Hematopoietic multipotent progenitor cell treated with erythropoietin and hydrocortisone succinate and interleukin-3 and kit ligand, for 6 days (in vitro differentiated cells): ENCODE measurements at regions not wholly inside any gene's neighbourhood (a gene's known extent, or its start where the extent isn't known, plus 50 kb on each side); places are given as distances from the start of the nearest gene placed in this dataset.

Experiments used
- DNase-seq: peaks from one replicate; pipeline ENCODE4 v3.0.0-alpha.2; 2015

DNA sequence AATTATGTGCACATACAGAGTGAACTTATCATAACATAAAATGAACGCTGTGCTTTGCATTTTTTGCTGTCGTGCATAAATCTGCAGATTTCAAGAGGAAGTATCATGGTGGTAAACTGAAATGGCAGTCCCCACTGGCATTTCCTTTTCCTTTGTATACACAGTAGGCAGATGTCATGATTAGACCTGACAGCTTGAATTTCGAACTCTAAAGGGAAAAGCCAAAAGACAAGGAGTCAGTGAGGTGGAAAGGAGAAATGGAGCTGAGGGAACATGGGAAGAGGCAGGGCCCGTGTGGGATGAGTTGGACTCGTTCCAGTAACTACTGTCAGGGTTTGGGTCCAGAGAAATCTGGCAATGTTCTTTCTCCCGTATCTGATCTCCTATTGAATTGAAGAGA is 454.1 kb upstream of the SGCG start:
- DNase-seq: no peak

DNA sequence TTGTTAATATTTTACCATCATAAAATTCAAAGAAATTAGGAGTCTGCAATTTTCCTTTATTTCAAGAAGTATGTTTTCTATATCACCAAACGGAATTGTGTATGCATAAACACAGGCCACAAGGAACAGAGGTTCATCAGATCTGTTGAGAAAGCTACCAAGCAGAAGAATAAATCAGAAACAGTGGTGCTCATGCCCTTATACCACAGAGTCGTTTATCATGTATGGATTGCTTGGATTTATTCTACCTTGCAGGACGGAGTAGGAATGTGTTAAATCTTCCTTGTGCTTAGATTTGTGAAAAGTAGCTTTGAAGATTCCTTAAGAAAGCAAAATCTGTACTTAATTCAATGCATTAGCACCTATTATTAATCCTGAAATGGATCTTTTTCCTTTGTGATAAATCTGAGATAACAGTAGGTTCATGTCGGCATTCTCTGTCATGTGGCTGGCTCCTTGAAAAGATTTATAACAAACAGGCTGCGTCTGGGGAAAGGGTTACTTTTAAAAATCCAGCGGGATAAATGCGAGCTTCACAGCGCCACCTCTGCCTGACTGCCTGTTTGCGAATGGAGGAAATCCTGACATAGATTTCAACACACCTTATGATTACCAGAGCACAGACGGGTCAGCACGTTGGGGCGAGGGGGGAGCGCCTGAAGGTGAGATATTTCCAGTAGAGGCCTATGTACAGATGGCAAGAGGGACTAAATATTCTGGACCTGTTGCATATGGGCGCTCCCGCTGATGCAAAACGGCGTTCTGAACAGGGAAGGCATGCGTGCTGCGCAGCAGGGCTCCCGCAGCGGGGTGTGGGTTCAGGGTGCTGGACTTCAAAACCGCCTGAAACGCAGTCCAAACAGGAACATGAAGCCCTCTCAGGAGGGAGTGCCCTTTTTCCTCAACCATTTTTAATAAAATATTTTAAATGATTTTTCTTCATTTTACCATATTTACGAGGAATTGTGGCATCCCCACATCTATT is 445.5 kb upstream of the SGCG start:
- DNase-seq: no peak

DNA sequence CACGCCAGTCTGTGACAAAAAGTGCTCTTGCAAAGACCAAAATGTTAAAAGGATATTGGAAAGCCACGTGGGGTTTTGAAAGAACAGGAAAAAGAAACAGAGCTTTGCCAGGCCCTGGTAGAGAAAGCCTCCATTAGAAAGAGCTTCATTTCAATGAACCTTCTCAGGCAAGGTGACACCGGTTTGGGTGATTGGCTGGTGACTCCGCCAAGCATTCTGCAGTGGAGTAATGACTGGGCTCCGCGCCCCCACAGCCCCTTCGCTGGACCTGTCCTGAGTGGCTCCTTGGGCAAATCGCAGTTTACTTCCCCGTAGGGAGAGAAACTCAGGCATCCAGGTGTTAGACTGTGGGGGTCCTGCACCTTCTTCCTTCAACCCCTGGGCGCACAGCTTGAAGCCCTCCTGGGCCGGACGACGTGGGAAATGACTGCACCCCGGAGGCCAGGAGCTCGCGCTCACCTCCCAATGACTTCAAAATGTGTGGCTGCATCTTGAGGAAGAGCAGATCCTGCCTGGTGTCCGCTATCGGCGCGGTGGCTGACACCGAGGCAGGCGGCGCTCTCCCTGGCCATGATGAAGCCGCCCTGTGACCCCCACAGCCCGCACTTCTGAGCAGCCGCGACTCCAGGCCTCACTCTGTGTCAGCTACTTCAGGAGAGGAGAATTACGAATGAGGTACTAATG is 444.6 kb upstream of the SGCG start:
- DNase-seq: no peak

DNA sequence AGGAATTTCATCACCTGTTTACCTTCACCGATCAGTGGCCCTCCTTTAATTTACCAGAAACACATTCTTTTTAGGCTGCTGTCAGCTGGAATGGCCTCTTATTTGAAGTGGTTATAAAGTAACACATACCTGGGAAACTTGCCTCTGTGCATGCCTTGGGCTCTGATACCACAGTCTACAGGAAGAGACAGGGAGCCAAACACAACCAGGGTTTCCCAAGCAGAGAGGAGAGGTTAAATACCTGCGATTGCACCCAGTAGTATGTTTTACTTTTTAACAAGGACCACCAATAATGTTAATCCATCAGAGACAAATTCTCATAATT is 444.0 kb upstream of the SGCG start:
- DNase-seq: no peak

DNA sequence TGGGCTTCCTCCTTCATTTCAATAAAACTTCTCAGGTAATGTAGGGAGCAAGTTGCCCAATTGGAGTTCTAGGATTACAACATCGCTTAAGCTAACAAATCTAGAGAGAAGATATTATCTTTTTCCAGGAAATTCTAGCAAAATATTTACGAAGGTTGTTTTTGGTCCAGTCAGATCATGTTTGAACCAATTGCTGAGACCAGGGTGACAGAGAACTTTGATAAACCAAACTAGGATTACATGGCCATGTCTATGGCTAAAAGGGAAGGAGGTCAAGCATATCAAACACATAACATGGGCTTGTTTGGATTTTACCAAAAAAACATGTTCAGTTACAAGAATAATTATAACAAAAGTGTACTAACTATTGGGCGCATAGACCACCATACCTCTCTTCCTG is 442.4 kb upstream of the SGCG start:
- no peak for DNase-seq

DNA sequence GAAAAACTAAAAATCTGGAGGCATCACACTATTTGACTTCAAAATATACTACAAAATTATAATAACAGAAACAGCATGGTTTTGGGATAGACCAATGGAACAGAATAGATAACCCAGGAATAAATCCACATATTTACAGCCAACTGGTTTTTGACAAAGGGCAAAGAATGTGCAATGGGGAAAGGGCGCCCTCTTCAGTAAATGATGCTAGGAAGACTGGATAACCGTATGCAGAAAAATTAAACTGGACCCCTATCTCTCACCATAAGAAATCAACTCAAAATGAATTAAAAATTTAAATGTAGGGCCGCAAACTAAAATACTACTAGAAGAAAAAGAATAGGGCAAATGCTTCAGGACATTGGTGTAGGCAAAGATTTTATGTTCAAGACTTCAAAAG is 440.5 kb upstream of the SGCG start:
- DNase-seq: peak; percentile 3

DNA sequence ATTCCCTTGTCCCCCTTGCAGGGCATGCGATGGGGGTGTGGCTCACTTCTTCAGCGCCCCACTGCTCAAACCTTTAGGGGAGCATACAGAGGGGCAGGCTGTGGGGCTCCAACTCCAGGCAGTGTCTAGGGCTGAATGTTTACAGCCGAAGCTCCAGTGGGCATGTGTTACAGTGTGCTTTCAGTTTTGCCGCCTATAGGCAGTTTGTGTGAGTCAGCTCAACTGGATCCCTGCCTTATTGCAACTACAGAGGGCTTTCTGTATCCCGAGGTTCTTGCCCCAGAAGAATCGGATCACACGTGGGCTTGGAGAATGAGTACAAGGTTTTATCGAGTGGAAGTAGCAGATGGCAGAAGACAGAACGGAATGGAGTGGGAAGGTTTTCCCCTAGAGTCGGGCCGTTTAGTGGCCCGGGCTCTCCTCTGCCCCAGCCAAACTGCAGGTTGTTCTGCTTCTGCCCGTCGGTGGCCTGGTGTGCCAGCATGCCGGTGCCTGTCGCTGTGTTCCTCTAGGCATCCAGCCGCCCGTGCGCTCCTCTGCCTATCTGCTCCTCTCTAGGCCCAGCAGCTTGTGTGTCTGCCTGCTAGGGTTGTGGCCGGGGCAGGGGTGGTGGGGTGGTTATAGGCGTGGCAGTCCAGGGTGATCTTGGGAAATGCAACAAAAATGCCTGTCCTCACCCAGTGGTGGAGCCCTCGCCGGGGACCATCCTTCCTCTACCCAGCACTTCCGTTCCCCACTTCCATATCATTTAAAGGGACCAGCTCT is 435.9 kb upstream of the SGCG start:
- no peak for DNase-seq

DNA sequence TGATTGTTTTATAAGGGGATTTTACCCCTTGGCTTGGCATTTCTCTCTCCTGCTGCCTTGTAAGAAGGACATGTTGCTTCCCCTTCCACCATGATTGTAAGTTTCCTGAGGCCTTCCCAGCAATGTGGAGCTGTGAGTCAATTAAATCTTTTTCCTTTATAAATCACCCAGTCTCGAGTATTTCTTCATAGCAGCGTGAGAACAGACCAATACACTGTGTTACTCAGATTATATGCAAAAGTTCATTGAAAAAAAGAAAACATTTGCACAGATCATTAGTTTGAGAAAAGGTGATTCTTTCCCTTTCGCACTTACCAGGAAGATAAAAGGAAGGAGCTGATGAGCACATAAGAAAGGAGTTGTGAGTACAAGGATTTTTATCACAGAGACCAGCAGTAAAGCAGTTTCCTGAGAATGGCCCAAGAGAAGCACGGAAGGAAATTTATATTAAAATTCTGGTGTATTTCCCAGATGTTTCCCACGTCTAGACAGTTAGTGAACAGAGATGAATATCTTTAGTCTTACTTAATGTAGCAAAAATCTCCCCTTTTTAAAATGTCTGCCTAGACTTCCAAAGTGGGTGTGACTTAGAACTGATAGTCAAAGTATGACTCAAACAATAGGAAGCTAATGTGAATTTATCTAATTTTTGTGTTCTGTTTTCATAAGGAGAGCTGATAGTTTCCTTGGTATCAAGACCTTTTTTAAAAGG is 431.8 kb upstream of the SGCG start:
- DNase-seq: no peak

DNA sequence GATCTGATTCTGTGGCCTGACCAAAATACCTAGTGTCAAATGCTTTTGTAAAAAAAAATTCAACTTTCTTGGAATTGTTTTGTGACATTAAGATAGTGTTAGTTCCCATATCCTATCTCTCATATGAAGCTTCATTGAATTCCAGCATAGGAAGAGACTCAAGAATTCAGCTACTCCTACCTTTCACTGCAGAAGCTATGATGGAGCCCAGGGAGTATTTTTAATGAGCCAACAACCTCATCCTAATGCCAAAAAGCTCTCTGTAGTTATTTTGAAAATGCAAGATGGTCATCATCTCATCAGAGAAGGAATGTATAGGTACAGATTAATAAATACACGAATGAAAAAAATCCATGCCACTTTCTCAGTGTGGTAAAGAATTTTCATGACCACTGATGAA is 431.2 kb upstream of the SGCG start:
- no peak for DNase-seq

DNA sequence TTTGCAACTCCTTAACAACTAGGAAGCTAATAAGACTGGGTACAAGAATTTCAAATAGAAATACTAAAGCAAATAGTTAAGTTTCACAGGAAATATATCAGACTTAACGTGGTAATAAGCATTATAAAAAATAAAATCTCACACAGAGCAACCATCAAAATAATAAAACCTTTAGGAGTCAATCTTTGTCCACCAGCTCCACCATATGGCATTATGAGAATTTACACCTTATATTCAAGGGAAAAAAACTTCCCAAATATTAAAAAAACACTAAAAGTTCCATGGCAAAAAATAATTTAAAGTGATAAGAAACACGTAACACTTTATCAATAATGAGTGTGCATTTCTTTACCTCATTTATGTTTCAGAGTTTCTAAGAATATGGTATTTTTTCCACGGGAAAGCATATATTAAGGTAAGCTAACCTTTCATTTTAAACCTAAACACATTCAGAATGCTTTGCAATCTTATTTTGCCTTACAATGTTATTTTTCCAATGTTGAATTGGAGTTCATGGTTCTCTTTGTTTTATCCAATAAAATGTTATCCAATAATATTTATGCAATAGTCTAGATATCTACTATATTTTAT is 423.2 kb upstream of the SGCG start:
- DNase-seq: peak; percentile 21

DNA sequence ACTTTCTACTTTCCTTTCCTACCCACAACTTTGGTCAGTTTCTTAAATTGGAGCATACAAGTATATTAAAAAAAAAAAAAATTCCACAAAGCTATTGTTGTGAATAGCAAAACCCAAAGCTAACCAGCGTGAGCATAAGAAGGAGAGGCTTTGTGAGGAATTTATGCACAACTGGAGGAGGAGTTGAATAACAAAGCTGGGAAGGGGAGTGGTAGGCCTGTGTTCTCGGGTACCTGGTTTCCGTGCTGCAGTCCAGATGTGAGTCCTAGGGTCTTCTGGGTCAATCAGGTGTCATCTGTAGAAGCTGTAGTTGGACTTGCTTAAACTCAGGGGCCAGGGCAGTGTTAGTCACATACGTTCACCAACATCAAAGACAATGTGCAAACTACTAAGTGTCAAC is 422.5 kb upstream of the SGCG start:
- DNase-seq: no peak

DNA sequence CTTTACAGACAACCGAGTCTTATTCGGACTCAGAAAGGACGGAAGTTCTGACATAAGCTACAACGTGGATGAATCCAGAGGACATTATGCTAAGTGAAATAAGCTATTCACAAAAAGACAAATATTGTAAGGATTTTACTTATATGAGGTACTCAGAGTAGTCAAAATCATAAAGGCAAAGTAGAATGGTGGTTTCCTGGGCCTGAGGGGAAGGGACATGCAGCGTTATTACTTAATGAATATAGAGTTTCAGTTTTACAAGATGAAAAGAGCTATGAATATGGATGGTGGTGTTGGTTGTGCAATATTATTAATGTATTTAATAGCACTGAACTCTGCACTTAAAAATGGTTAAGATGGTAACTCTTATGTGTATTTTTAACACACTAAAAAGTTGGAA is 419.1 kb upstream of the SGCG start:
- DNase-seq: no peak

DNA sequence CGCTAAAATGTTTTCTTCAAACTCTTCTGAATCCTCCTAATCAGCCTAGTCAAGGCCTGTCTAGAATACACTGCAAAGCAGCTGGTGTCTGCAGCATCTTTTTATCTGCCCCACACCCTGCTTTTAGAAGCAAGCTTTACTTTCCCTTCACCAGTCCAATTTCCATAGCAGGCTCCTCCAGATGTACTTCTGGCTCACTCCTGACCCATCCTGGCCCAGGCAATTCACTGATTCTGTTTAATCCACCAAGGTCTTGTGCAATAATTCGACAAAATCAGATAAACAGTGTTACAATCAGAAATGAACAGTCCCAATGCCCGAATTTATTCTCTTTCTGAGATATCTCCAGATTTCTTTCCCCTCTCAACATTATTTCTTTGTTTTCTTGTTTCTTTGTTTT is 415.2 kb upstream of the SGCG start:
- no peak for DNase-seq

DNA sequence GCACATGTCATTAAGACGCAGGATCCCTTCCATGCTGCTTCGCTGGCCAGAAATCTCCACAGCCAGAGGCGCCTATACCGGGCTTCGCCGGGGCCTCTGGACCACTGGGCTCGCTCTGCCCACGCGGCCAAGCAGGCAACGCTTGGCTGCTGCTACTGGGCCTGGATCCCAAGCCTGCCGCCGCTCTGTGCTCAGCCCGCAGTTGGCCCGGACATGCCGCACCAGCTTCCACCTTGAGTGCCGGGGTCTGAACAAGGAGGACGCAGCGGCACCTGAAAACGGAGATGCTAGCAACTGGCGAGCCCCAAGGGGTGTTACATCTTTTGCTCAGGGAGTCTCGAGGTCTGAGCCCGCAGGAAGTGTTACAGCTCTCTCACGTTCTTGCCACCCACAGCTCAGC is 409.9 kb upstream of the SGCG start:
- DNase-seq: no peak

DNA sequence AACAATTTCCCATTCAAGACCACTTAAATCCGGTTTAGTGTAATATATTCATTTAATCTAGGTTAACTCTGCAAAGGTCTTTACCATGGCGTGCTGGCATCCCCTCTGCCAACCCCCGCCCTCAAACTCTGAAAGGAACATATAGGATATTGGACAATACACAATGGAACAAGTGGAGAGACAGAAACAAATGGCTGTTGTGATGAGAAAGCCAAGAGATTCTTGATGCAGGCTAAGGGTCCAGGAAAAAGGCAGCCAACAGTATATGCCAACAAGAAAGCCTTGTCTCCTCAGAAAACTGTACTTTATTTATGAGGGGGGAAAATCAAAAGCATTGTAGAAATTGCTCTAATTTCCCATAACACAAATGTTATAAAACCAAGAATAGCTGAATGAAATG is 407.3 kb upstream of the SGCG start:
- DNase-seq: no peak

DNA sequence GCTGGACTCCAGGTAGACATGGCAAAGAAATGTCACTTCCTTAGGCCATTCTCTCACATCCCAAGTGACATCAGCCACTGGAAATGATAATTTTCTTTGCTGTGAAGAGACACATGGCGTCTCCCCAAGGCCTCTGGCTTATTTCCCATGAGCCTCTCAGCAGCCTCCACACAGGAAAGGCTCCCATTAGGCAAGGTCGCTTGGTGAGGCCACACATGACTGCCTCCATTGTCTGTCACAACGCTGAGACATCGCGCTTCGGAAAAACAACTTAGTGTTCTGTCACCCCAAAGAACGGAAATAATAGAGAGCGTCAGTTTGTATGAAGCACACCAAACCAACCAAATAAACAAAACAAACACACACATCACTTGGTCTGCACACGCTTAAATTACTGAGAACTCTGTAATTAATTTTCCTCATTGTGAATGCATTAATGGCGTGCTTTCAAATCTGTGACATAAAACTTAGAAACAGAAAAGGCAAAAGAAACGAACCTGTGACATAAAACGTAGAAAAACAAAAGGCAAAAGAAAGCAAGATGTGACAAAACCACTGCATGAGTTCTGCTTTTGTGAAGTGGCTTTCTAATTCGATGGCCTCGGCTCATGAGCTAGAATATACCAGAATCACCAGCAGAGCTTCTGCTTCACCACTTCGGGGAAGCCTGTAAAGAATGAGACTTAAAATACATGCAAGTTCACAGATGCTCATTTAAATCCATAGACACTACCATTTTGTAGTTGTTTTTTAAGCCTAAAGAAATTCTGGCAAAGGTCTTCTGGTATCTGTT is 404.2 kb upstream of the SGCG start:
- no peak for DNase-seq

DNA sequence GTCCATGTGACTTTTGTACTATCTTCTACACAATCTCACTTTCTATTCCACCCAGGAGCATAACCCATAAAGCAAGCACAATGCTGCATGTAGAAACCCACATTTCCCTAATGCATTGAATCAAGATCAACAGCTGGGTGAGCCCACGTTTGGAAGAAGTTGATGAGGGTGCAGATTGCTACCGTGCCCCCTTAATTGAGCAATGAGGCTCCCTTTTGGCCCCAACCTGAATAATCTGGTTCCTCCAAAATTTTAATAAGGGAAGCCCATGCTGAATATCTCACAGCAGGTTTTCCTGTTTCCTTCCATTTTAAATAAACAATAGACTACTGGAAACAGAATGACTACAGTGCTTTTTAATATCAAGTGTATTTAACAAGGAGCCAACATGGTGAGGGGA is 403.6 kb upstream of the SGCG start:
- no peak for DNase-seq

DNA sequence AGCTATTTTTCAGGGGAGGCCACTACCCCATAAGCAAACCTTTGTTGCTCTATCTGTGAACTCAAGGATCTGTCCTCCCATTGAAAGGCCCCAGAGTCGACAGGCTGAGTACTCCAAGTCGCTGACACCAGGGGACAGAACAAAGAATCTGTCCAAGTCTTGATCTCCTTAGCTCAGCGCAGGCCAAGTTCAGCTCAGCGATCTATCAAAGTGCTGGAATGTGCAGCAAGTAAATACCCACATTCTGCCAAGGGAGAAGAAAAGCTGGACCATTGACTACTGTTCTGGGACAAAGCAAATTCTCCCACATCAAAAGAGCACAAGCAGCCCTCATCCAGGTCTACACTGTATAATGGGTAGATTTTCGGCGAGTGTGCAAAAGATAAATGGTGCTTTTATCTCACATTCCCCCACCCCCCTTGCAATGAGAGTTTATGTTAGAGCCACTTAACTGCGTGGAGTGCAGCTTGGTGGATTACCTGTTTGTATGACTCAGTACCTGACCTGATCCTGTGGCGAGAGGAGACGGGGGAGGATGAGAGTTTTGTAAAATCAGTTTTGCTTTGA is 391.7 kb upstream of the SGCG start:
- no peak for DNase-seq

DNA sequence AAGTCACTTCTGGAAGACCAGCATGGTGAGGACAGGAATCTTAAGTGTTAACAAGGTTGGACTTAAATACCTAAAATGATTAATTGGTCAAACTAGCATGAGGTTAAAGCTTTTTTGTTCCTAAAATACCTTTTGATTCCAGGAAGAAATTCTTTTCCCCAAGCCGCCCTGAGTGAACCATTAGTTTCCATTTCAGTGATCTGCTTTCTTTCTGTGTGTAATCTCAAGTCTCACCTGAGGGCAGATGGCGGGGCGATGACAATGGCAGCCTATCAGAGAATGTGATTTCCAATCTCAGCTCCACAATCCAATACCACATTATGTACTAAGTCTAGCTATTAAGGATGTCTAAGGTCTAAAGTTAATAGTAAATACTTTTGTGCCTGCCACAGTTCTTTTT is 390.9 kb upstream of the SGCG start:
- no peak for DNase-seq

DNA sequence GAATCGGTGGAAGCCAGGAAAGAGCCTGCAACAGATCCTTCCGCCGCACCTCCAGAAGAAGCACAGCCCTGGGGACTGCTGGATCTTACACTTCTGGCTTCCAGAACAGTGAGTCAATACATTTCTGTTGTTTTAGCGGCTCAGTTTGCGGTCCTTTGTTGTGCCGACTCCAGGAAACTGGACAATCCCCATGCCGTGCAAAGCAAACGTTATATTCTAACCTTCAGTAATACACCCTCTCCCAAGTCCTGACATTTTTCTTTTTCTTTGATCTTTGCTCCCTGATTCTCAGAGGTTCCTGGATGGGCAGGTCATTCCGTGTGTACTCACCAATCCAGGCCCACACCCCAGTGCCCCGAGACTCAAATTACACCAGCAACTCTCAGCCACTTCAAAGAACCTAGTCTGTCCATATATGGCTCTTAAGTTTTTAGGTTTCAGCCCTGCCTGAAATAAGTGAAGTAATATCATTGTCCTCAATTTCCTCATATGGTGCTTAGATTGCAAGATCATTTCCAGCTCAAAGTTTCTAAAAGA is 387.1 kb upstream of the SGCG start:
- DNase-seq: no peak
